ENCODE measurements at regions not wholly inside any gene's neighbourhood (a gene's known extent, or its start where the extent isn't known, plus 50 kb on each side); places are given as distances from the start of the nearest gene placed in this dataset.

- dilution Hi-C loops (cut with MboI; ENCODE audit: extremely low pct_ligation_motif_present, low sequenced_read_pairs) (no loop called here), intact Hi-C loops (cut with micrococcal nuclease) (no loop called here)
- no peaks in the 10 kb centered on the region for H3K36me3 ChIP-seq (ENCODE audit: control insufficient read depth in 2 of 2, extremely low read depth in 1 of 2, insufficient read depth in 2 of 2, low read length in 2 of 2)
- H3K4me3 ChIP-seq (replicated peaks in 1 of 3; ENCODE audit: insufficient read depth in 1 of 3, low read depth in 1 of 3, low read length in 3 of 3) = no peak overlapping the region
- no TSS peak for BruUV-seq (replicated peaks)
- no peak for DNase-seq (ENCODE audit: low read depth, low spot score)
- FAIRE-seq = no peak
- H2AFZ ChIP-seq (ENCODE audit: low read depth, low read length) = no peak overlapping the region
- no peak overlapping the region for H3K27ac ChIP-seq (ENCODE audit: insufficient read depth, low read depth, low read length)
- TF ChIP-seq POLR2A (IDR thresholded peaks at IDR 0.05; ENCODE audit: low read depth, low read length) = no peak
- TF ChIP-seq, protein P1, sequence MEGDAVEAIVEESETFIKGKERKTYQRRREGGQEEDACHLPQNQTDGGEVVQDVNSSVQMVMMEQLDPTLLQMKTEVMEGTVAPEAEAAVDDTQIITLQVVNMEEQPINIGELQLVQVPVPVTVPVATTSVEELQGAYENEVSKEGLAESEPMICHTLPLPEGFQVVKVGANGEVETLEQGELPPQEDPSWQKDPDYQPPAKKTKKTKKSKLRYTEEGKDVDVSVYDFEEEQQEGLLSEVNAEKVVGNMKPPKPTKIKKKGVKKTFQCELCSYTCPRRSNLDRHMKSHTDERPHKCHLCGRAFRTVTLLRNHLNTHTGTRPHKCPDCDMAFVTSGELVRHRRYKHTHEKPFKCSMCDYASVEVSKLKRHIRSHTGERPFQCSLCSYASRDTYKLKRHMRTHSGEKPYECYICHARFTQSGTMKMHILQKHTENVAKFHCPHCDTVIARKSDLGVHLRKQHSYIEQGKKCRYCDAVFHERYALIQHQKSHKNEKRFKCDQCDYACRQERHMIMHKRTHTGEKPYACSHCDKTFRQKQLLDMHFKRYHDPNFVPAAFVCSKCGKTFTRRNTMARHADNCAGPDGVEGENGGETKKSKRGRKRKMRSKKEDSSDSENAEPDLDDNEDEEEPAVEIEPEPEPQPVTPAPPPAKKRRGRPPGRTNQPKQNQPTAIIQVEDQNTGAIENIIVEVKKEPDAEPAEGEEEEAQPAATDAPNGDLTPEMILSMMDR (IDR thresholded peaks at IDR 0.05; ENCODE audit: extremely low read depth in 1 of 2, insufficient read depth in 1 of 2, low read depth in 1 of 2, low read length in 2 of 2) = no peak
- TF ChIP-seq POLR2AphosphoS5 (IDR thresholded peaks at IDR 0.05; ENCODE audit: insufficient read depth, low read depth, low read length) = no peak
- TF ChIP-seq GATA2 (IDR thresholded peaks at IDR 0.05; ENCODE audit: insufficient read depth, insufficient read length, low read depth, low read length) = no peak
- no peak for TF ChIP-seq EZH2 (IDR thresholded peaks at IDR 0.05; ENCODE audit: borderline replicate concordance, low read depth, low read length, severe bottlenecking)
- no peak for TF ChIP-seq JUN (IDR thresholded peaks at IDR 0.05; ENCODE audit: borderline replicate concordance, insufficient read depth, insufficient read length, low read depth)
- TF ChIP-seq MAX (IDR thresholded peaks at IDR 0.05; ENCODE audit: insufficient read depth, insufficient read length) = no peak
- no peak for TF ChIP-seq FOS (IDR thresholded peaks at IDR 0.05; ENCODE audit: borderline replicate concordance, insufficient read depth, low read length)
- no peak for TF ChIP-seq MYC (IDR thresholded peaks at IDR 0.05; ENCODE audit: low read depth, low read length)
- H3K4me1 ChIP-seq (ENCODE audit: control insufficient read depth, extremely low read depth, insufficient read depth, low read length) = peaks cover 6% of the 10 kb centered on the region
- ChIA-PET CTCF (interaction anchor here (0.6 to 2.2 kb wide), 2 partner anchors 9 to 114 kb away, joined by 3 to 6 read pairs; no protein-coding TSS in a partner anchor), POLR2A (no interaction called here)
- no peak overlapping the region for H3K9ac ChIP-seq (replicated peaks; ENCODE audit: extremely low read depth, insufficient read depth, low read length)
- no peaks in the 10 kb centered on the region for H3K9me3 ChIP-seq (replicated peaks; ENCODE audit: control insufficient read depth, insufficient read depth, low read length)
- H4K20me1 ChIP-seq (replicated peaks; ENCODE audit: control insufficient read depth, extremely low read depth, insufficient read depth, low read length) = no peaks in the 10 kb centered on the region
- H3K9me1 ChIP-seq (replicated peaks; ENCODE audit: control insufficient read depth, extremely low read depth, insufficient read depth, low read length) = no peaks in the 10 kb centered on the region
- no peak overlapping the region for H3K4me2 ChIP-seq (ENCODE audit: insufficient read depth, low read length)
- H3K79me2 ChIP-seq (ENCODE audit: control insufficient read depth, insufficient read depth, low read length) = no peaks in the 10 kb centered on the region
- H3K27me3 ChIP-seq (ENCODE audit: control insufficient read depth in 2 of 2, insufficient read depth in 2 of 2, low read length in 2 of 2) = no peaks in the 10 kb centered on the region
These were observed 88.8 kb upstream of the ABI3BP start for GRCh38 chr3:101081999-101082398.
